ENCODE measurements at regions not wholly inside any gene's neighbourhood (a gene's known extent, or its start where the extent isn't known, plus 50 kb on each side); places are given as distances from the start of the nearest gene placed in this dataset.

GRCh38 chr13:22432690-22433089 lies 748.1 kb upstream of the SGCG start:
- TF ChIP-seq, protein P1, sequence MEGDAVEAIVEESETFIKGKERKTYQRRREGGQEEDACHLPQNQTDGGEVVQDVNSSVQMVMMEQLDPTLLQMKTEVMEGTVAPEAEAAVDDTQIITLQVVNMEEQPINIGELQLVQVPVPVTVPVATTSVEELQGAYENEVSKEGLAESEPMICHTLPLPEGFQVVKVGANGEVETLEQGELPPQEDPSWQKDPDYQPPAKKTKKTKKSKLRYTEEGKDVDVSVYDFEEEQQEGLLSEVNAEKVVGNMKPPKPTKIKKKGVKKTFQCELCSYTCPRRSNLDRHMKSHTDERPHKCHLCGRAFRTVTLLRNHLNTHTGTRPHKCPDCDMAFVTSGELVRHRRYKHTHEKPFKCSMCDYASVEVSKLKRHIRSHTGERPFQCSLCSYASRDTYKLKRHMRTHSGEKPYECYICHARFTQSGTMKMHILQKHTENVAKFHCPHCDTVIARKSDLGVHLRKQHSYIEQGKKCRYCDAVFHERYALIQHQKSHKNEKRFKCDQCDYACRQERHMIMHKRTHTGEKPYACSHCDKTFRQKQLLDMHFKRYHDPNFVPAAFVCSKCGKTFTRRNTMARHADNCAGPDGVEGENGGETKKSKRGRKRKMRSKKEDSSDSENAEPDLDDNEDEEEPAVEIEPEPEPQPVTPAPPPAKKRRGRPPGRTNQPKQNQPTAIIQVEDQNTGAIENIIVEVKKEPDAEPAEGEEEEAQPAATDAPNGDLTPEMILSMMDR (IDR thresholded peaks at IDR 0.05): no peak
- no peak for TF ChIP-seq POLR2A (IDR thresholded peaks at IDR 0.05)

Measured in testis (tissue), 2 donors.